ENCODE measurements at regions not wholly inside any gene's neighbourhood (a gene's known extent, or its start where the extent isn't known, plus 50 kb on each side); places are given as distances from the start of the nearest gene placed in this dataset.

- TF ChIP-seq, protein P1, sequence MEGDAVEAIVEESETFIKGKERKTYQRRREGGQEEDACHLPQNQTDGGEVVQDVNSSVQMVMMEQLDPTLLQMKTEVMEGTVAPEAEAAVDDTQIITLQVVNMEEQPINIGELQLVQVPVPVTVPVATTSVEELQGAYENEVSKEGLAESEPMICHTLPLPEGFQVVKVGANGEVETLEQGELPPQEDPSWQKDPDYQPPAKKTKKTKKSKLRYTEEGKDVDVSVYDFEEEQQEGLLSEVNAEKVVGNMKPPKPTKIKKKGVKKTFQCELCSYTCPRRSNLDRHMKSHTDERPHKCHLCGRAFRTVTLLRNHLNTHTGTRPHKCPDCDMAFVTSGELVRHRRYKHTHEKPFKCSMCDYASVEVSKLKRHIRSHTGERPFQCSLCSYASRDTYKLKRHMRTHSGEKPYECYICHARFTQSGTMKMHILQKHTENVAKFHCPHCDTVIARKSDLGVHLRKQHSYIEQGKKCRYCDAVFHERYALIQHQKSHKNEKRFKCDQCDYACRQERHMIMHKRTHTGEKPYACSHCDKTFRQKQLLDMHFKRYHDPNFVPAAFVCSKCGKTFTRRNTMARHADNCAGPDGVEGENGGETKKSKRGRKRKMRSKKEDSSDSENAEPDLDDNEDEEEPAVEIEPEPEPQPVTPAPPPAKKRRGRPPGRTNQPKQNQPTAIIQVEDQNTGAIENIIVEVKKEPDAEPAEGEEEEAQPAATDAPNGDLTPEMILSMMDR (IDR thresholded peaks at IDR 0.05; ENCODE audit: insufficient read depth, low read depth, low read length): no peak
- no peak for TF ChIP-seq EZH2 (IDR thresholded peaks at IDR 0.05; ENCODE audit: insufficient read depth, low read length)
Measured at GRCh38 chr10:10658172-10658785, 359.4 kb upstream of the CELF2 start.
